ENCODE measurements at regions not wholly inside any gene's neighbourhood (a gene's known extent, or its start where the extent isn't known, plus 50 kb on each side); places are given as distances from the start of the nearest gene placed in this dataset.

DNA sequence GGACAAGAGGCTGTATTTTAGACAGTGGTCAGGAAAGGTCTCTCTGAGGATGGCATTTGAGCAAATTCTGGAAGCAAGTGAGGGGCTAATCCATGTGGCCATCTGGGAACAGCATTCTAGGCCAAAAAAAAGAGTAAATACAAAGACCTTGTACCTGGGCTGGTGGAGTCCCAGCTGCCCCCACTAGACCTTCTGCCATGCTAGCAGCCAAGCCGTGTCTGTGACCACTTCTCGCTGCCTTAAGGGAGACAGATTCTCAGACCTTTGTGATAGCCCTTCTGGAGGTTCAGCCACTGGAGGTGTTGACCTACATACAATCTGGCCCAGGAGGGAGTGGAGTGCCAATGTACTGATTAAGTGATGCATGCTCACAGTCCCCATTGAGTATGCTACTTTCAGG is 506.2 kb downstream of the MID1IP1 start:
- no peak for DNase-seq

DNA sequence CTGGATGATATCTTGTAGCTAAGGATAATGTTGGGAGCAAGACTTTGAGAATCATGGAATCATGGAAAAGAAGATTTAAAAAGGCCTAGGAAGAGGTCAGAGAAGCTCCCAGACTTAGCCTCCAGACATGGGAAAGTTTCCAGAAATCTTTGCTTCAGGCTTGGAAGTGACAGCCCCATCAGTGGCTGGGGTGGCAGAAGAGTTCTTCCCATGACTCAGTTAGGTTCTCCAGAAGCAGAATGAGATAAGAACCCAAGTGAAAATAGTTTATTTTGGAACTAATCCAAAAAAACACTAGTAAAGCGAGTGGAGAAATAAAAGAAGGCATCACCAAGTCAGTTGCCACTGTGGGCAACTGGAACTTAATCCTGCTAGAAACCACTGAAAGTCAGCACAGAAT is 506.9 kb downstream of the MID1IP1 start:
- no peak for DNase-seq

GRCh38 chrX:39309018-39309635 is 507.9 kb downstream of the MID1IP1 start:
- DNase-seq, result no peak

DNA sequence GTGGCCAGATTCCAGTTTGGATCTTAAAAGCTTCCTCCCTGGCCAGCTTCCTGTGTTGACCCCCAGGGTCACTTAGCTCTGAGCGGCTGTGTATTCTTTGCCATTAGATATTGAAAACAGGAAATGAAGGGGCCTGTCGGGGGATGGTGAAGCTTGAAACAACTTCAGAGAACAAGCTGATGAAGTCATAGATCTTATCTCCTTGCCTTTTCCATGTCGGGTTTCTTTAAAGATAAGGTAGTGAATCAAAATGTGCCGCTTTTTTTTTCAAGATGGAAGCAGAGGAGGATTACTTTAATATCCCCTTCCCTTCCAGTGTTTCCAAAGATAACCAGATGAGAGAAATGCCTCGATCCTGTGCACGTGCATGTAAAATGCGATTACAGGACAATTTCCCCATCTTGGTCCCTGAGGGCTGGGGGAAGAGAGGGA is 508.5 kb downstream of the MID1IP1 start:
- no peak for DNase-seq

DNA sequence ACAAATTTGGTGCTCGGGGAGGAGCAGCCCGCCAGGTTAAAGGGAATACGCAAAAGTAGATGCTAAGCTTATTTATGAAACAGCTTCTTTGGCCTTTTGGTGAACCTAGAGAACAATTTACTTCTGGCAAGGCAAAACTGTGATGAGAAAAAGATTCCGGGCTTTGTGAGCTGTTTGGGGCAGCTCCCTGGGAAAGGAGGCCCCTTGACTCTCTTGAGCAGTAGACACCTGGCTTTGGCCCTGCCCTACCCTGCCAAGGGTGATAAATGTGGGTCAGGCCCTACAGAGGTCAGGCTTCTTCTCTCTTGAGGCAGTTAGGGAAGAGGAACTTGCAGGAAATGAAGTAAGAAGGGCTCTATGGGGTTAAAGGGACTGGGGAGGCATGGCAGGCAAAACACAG is 509.6 kb downstream of the MID1IP1 start:
- DNase-seq, result no peak

GRCh38 chrX:39311646-39312045 is 510.4 kb downstream of the MID1IP1 start:
- DNase-seq, result no peak

DNA sequence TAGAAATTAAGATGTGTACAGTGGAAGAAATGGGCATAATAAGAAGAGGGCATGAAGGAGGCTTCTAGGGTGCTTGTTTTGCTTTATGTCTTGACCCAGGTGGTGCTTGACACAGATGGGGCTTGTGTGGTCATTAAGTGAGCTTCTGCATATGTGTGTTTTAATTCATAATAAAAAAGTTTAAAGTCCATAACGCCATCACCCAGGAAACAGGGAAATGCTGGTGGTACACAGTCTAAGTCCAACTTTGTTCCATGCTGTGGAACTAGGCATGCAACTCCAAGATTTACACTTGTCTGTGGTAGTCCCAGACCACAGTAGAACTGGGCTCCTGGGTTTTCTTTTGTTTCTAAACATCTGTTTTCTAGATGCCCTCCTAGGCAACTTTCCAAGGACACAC is 511.9 kb downstream of the MID1IP1 start:
- no peak for DNase-seq

GRCh38 chrX:39318506-39319343 is 517.5 kb downstream of the MID1IP1 start:
- no peak for DNase-seq

- DNase-seq, result no peak
These were observed 518.9 kb downstream of the MID1IP1 start for GRCh38 chrX:39320165-39320564.

GRCh38 chrX:39322496-39322895 is 521.2 kb downstream of the MID1IP1 start:
- no peak for DNase-seq

DNA sequence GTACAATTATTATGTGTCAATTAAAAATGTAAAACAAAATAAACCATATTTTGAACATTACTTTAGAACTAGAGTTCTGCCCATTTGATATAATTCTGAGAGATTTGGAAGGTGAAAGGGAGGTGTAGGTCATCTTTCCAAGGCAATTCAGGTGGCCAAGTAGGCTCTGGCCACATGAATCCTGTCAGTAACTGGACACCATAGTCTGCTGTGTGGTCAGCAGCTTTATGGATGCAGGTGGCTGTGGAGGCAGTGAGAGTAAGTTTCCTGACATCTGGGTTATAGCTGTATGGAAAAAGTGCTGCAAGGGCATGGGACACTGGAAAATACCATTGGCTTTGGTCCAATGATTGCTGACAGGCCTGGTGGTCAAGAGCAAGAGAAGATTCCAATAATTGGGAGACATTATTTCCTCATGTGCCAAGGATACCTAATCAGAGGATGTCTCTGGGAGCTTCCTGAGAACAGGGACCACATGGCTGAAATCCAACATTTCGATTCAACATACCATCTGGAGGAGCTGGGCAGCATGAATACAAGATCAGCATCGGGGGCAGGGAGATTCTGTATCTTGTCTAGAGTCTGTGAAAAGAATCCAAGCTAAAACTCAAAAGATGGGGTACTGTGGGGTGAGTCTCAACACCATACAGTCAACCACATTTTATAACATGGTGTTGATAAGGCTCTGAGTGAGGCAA is 523.1 kb downstream of the MID1IP1 start:
- DNase-seq, result peak; percentile 15

GRCh38 chrX:39327255-39327654 is 526.0 kb downstream of the MID1IP1 start:
- DNase-seq, result no peak

GRCh38 chrX:39327705-39328104 is 526.4 kb downstream of the MID1IP1 start:
- no peak for DNase-seq

DNA sequence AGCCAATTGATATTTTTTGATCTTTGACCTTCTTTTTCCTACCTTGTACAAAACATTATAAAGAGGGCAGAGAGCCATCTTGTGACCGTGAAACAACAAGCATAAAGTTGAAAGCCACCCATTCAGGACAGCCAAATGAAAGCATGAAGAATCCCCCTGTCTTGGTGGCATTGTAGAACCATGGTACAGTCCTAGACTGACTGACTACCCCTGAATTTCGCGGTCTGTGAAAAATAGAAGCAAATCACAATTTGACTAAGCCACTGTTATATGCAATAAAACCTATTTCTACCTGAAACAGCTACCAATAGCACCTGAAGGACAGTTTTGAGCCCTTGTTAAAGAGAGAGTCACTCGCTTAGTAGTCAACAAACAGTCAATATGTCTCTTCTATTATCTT is 527.4 kb downstream of the MID1IP1 start:
- no peak for DNase-seq

GRCh38 chrX:39331082-39331704 is 529.9 kb downstream of the MID1IP1 start:
- no peak for DNase-seq

- no peak for DNase-seq
These were observed 532.2 kb downstream of the MID1IP1 start for GRCh38 chrX:39333451-39333850.

- DNase-seq, result peak; percentile 5
These were observed 534.4 kb downstream of the MID1IP1 start for GRCh38 chrX:39335513-39336235.

DNA sequence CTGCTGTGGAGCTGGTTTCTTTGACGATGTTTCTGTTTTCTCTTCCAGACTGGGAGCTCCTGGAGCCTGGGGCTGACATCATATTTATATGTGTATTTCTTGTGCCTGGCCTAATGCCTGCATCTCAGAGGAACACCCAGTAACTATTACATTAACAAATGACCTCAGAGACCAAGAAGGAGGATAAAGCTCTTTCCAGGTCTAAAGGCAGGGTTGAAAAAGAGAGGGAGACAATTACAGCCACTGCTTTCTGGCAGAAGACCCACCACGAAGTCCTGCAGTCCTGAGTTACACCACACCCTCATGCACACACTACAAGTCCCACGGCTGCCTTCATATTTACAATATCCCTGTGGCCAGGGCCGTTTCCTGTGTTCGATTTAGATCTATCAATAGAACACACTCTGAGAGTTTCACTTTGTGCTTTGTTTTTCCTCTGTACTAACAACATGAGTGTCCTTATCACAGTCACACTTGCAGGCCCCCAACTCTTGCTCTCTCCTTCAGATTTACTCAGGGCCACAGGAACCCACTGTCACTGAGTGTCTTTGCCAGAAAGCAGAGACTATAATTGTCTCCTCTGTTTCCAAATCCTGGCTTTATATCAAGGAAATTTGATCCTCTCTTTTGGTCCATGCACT is 535.5 kb downstream of the MID1IP1 start:
- DNase-seq, result no peak

DNA sequence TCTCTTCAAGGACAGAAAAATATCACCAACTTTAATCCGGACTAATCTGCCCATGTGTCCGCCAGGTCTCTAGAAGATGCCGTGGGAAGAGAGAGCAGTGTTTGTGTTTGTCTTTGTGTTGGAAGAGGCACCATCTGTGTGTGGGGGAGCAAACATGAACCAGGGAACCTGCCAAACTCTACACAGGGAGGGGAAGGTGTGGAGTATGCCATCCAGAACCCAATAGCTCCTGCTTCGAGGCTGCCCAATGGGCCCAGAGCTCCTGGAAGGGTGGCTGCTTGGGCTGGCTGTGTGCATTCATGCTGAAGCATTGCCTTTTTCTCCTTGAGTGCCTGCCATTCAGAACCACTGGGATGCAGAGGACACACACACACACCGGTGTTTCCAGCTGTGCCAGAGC is 536.2 kb downstream of the MID1IP1 start:
- peak; percentile 36 for DNase-seq

GRCh38 chrX:39338583-39338982 is 537.3 kb downstream of the MID1IP1 start:
- no peak for DNase-seq

- DNase-seq, result no peak
These were observed 555.0 kb downstream of the MID1IP1 start for GRCh38 chrX:39356119-39356807.

- DNase-seq, result no peak
These were observed 558.8 kb downstream of the MID1IP1 start for GRCh38 chrX:39360101-39360500.

Data from NCI-H2171 (cell line).